D721Med (cell line): ENCODE measurements at regions not wholly inside any gene's neighbourhood (a gene's known extent, or its start where the extent isn't known, plus 50 kb on each side); places are given as distances from the start of the nearest gene placed in this dataset.

ENCODE experiments used
- DNase-seq: peaks from one replicate; pipeline ENCODE4 v3.0.0; 2011; ENCODE audit warnings: low spot score; ENCODE audit not compliant: insufficient read length
- FAIRE-seq: peaks from 2 replicates; lab custom pipeline; 2011; peaks lifted over from hg19 to GRCh38; lab: Jason Lieb, UNC
- TF ChIP-seq, protein P1 (sequence below): IDR thresholded peaks from 2 replicates; pipeline ENCODE4 v1.5.1; 2012; ENCODE audit warnings: mild to moderate bottlenecking, control low read depth; ENCODE audit not compliant: insufficient read depth; ENCODE audit errors: missing control alignments

DNA sequence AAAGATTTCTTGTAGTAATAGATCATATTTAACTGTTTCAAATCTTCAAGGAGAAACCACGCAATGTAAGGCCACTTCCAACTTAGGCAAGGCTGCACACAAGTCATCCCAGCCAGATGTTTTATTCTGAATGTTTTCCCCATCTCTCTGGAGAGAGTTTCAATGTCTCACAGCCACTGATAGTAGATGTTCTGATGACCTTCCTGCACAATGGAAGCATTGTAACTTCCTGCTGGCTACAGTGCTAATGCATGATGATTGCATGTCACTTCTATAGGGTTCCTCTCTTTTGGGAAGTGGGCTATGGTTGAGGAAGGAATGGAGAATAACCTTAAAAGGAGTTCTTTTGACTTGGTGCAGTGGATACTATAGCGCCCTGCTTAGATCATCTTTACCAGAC, 328.0 kb downstream of the ZNF621 start:
- DNase-seq (no peak), FAIRE-seq (no peak)
- TF ChIP-seq, protein P1, sequence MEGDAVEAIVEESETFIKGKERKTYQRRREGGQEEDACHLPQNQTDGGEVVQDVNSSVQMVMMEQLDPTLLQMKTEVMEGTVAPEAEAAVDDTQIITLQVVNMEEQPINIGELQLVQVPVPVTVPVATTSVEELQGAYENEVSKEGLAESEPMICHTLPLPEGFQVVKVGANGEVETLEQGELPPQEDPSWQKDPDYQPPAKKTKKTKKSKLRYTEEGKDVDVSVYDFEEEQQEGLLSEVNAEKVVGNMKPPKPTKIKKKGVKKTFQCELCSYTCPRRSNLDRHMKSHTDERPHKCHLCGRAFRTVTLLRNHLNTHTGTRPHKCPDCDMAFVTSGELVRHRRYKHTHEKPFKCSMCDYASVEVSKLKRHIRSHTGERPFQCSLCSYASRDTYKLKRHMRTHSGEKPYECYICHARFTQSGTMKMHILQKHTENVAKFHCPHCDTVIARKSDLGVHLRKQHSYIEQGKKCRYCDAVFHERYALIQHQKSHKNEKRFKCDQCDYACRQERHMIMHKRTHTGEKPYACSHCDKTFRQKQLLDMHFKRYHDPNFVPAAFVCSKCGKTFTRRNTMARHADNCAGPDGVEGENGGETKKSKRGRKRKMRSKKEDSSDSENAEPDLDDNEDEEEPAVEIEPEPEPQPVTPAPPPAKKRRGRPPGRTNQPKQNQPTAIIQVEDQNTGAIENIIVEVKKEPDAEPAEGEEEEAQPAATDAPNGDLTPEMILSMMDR, result no peak

DNA sequence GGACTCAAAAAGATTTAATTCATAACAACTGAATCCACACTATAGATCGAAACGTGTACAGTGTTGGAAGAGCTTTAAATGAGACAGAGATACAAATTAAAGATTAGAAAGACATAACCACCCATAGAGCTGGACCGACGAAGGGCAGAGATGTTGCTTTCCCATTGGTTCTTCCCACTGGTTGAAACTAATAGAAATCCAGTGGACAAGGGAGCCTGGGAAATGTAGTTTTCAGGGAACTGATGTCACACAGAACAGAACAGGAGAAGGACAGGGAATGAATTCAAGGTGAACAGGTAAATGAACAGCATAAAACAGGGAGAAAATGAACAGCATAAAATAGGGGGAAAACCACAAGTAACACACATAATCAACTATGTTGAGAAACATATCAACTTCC, 328.7 kb downstream of the ZNF621 start:
- TF ChIP-seq, protein P1, result no peak
- FAIRE-seq (no peak), DNase-seq (no peak)

DNA sequence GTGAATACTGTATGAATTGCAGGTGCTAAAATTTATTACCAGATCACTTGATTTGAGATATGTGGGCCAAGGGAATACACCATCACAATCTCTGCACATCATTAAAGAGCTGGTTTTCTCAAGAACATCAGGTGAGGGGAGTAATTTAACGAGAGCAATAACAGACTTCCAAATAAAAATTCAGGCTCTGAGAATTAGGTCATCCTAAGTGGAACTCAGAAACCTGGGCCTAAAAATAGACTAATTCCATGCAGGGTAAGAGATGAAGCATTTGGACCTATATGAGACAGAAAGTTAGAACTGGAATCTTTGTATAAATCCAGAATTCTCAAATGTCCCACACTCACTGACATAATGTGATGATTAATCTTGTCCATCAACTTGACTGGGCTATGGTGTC, 331.1 kb downstream of the ZNF621 start:
- TF ChIP-seq, protein P1, result no peak
- FAIRE-seq (no peak), DNase-seq (no peak)

DNA sequence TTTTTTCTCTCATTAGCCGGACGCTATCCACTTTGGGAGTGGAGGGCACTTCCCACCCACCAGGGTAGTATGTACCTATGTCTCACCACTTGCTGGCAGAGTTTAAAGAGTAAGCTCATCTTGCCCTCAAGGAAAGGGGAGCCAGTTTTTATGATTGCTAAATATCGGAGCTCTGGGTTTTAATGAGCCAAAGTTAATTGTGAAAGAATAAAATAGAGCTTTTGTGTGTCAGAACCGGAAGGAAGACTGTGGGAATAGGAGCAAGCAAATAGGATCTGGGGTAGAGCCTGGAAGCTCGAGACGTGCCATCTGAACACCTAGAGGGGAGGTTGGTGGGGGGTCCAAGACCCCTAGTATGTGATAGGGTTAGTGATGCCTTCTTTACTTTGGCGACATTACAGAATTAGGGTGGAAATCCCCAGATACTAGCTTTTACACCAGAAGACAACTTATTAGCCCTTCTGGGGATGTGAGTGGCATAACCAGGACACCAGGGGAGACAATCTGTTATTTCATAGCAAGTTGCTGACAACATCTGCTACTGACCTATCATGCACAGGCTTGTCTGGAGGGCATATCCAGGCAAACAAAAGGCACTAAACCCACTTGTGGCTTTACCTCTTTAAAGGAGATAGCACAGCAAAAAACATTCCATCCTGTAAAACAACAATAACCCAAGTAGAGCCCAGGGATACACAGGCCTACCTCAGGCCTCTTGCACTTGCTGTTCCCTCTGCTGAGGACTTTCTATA, 333.8 kb downstream of the ZNF621 start:
- TF ChIP-seq, protein P1, result no peak
- DNase-seq (no peak), FAIRE-seq (no peak)

DNA sequence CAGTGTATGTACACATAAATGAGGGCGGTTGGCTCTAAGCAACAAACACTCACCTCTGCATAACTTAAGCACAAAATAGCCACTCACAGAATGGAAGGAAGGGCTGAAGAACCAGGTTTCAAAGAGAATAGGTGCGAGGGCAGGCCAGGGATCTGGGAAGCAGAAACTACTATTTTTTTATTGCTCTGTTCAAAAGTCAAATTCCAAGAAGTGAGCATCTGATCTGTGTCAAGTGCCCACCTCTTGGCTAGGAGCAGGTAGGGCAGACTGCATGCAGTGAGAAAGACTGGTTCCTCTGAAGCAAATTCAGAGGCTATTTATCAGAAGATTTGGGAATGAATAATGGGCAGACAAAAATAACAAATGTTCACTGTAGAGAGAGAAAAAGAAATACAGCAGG, 336.4 kb upstream of the CTNNB1 start:
- FAIRE-seq (no peak), DNase-seq (no peak)
- TF ChIP-seq, protein P1, result no peak

DNA sequence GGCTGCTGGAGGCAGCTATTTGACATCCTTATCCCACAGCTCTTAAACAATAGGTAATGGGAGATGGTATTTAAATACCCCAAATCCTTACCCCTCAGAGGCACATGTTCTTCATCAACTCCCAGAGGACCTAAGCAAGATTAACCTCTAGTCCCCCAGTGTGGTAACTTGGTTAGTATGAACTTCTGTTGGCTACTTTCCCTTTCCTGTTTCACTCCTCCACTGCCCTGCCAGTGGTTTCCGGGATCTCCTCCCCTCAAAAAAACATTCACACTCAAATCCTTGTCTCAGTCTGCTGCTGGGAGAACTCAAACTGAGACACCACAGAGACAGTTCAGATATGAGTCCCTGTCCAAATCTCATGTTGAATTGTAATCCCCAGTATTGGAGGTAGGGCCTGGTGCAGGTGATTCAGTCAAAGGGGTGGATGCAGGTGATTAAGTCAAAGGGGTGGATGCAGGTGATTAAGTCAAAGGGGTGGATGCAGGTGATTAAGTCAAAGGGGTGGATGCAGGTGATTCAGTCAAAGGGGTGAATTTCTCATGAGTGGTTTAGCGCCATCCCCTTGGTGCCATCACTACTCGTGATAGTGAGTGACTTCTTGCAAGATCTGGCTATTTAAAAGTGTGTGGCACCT, 335.0 kb upstream of the CTNNB1 start:
- TF ChIP-seq, protein P1, result no peak
- FAIRE-seq (no peak), DNase-seq (no peak)

DNA sequence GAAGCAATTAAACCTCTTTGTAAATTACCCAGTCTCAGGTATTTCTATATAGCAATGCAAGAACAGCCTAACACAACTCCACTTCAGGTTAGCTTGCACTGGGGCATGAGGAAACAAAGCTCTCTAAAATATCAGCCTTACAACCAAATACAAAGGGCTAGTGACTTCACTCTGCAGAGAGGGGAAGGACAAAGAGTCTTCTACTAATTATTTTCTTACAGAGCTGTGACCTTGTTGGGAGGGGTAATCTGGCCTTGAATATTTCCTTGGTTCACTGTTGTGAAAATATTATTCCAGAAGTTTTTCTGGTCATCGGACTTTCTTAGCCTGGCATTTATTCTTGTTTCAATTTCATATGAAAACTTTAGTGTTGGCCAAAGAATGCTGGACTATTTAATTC, 334.4 kb upstream of the CTNNB1 start:
- no peak for DNase-seq
- TF ChIP-seq, protein P1, result no peak
- FAIRE-seq, result no peak
